Ishikawa (cell line): ENCODE measurements at regions not wholly inside any gene's neighbourhood (a gene's known extent, or its start where the extent isn't known, plus 50 kb on each side); places are given as distances from the start of the nearest gene placed in this dataset.

Experiments used
- CEBPB ChIP-seq: IDR thresholded peaks from 2 replicates; pipeline ENCODE4 v1.6.1; 2012
- CREB1 ChIP-seq: IDR thresholded peaks from 2 replicates; pipeline ENCODE4 v1.6.1; 2012; ENCODE audit warnings: low read depth
- EGR1 ChIP-seq: IDR thresholded peaks from 2 replicates; pipeline ENCODE4 v1.6.1; 2012
- EP300 ChIP-seq: IDR thresholded peaks from 2 replicates; pipeline ENCODE4 v1.6.1; 2012; ENCODE audit warnings: borderline replicate concordance
- FOXM1 ChIP-seq: IDR thresholded peaks from 2 replicates; pipeline ENCODE4 v1.6.1; 2012; ENCODE audit warnings: low read depth, borderline replicate concordance
- MAX ChIP-seq: IDR thresholded peaks from 2 replicates; pipeline ENCODE4 v1.6.1; 2012
- NFIC ChIP-seq: IDR thresholded peaks from 2 replicates; pipeline ENCODE4 v1.6.1; 2012
- RAD21 ChIP-seq: IDR thresholded peaks from 2 replicates; pipeline ENCODE4 v1.6.1; 2012; ENCODE audit warnings: low read depth
- REST ChIP-seq: IDR thresholded peaks from 2 replicates; pipeline ENCODE4 v1.6.1; 2012; ENCODE audit warnings: low read depth, mild to moderate bottlenecking
- TAF1 ChIP-seq: IDR thresholded peaks from 2 replicates; pipeline ENCODE4 v1.6.1; 2012; ENCODE audit warnings: low read depth, mild to moderate bottlenecking
- TCF12 ChIP-seq: IDR thresholded peaks from 2 replicates; pipeline ENCODE4 v1.6.1; 2012; ENCODE audit warnings: low read depth
- TEAD4 ChIP-seq: IDR thresholded peaks from 2 replicates; pipeline ENCODE4 v1.6.1; 2012
- USF1 ChIP-seq: IDR thresholded peaks from 2 replicates; pipeline ENCODE4 v1.6.1; 2012
- YY1 ChIP-seq: IDR thresholded peaks from 2 replicates; pipeline ENCODE4 v1.6.1; 2012; ENCODE audit warnings: low read depth
- ZBTB7A ChIP-seq: IDR thresholded peaks from 2 replicates; pipeline ENCODE4 v1.6.1; 2012; ENCODE audit warnings: low read depth

GRCh38 chr11:32033067-32033466, 57.8 kb upstream of the RCN1 start:
- TF ChIP-seq CREB1: no peak
- no peak for TF ChIP-seq NFIC
- TF ChIP-seq USF1: no peak
- no peak for TF ChIP-seq ZBTB7A
- no peak for TF ChIP-seq TCF12
- no peak for TF ChIP-seq FOXM1
- no peak for TF ChIP-seq TAF1
- TF ChIP-seq EP300: no peak
- no peak for TF ChIP-seq CEBPB
- TF ChIP-seq TEAD4: no peak
- no peak for TF ChIP-seq EGR1

GRCh38 chr11:32032478-32032877, 58.4 kb upstream of the RCN1 start:
- TF ChIP-seq USF1 (no peak), EGR1 (no peak), ZBTB7A (no peak), REST (no peak), TCF12 (no peak), RAD21 (no peak), FOXM1 (no peak), CEBPB (no peak), MAX (no peak)

GRCh38 chr11:32032052-32032451, 58.8 kb upstream of the RCN1 start:
- no peak for TF ChIP-seq TEAD4
- TF ChIP-seq NFIC: no peak
- no peak for TF ChIP-seq USF1
- no peak for TF ChIP-seq REST
- no peak for TF ChIP-seq ZBTB7A
- no peak for TF ChIP-seq FOXM1
- TF ChIP-seq MAX: no peak
- TF ChIP-seq CEBPB: no peak
- no peak for TF ChIP-seq EP300
- no peak for TF ChIP-seq YY1
- TF ChIP-seq EGR1: no peak
- TF ChIP-seq TCF12: no peak
- TF ChIP-seq RAD21: no peak
- no peak for TF ChIP-seq CREB1
- TF ChIP-seq TAF1: no peak

- TF ChIP-seq ZBTB7A: no peak
- TF ChIP-seq CREB1: no peak
Observed at GRCh38 chr11:32030875-32031503, 59.9 kb upstream of the RCN1 start.

- TF ChIP-seq ZBTB7A: no peak
- TF ChIP-seq USF1: no peak
- no peak for TF ChIP-seq TAF1
- no peak for TF ChIP-seq CREB1
- TF ChIP-seq CEBPB: no peak
- no peak for TF ChIP-seq MAX
- no peak for TF ChIP-seq NFIC
- TF ChIP-seq EGR1: no peak
- no peak for TF ChIP-seq FOXM1
- no peak for TF ChIP-seq TCF12
- TF ChIP-seq RAD21: no peak
- TF ChIP-seq YY1: no peak
- TF ChIP-seq REST: no peak
- no peak for TF ChIP-seq TEAD4
Observed at GRCh38 chr11:32029721-32030120, 61.2 kb upstream of the RCN1 start.
